Aorta (tissue), 5 donors: ENCODE measurements at regions not wholly inside any gene's neighbourhood (a gene's known extent, or its start where the extent isn't known, plus 50 kb on each side); places are given as distances from the start of the nearest gene placed in this dataset.

Source experiments
- ATAC-seq: fragments of 200-7000 bp; cut with Tn5 transposase; one replicate; pipeline ENCODE4 v1.9.1; 2022; ENCODE audit warnings: moderate library complexity; ENCODE audit not compliant: low FRiP score
- DNase-seq, 2 donors: peaks; one replicate each; pipeline ENCODE4 v3.0.0-alpha.2; 2020
- H3K27ac ChIP-seq, 2 donors: one replicate each; pipeline ENCODE4 v1.5.1; 2013; ENCODE audit warnings: low read length in 2 of 2, mild to moderate bottlenecking in 2 of 2, moderate library complexity in 2 of 2, control low read depth in 1 of 2, inconsistent platforms in 1 of 2, low read depth in 1 of 2
- H3K27me3 ChIP-seq, 2 donors: one replicate each; pipeline ENCODE4 v1.6.1; 2013; ENCODE audit warnings: control low read depth in 1 of 2, low read length in 1 of 2, mild to moderate bottlenecking in 1 of 2, moderate library complexity in 1 of 2; ENCODE audit not compliant: insufficient read depth in 2 of 2, control insufficient read depth in 1 of 2
- H3K36me3 ChIP-seq, 2 donors: one replicate each; pipeline ENCODE4 v1.6.1; 2013; ENCODE audit warnings: control low read depth in 1 of 2, low read length in 1 of 2, mild to moderate bottlenecking in 1 of 2; ENCODE audit not compliant: insufficient read depth in 2 of 2, control insufficient read depth in 1 of 2
- H3K4me1 ChIP-seq, 2 donors: one replicate each; pipeline ENCODE4 v1.6.1; 2013; ENCODE audit warnings: low read length in 2 of 2, control low read depth in 1 of 2, mild to moderate bottlenecking in 1 of 2, moderate library complexity in 1 of 2; ENCODE audit not compliant: insufficient read depth in 2 of 2, control insufficient read depth in 1 of 2
- H3K4me3 ChIP-seq, 2 donors: one replicate each; pipeline ENCODE4 v1.5.1; 2013; ENCODE audit warnings: low read length in 2 of 2, control low read depth in 1 of 2, mild to moderate bottlenecking in 1 of 2
- H3K9me3 ChIP-seq: one replicate; pipeline ENCODE4 v1.6.1; 2013; ENCODE audit warnings: mild to moderate bottlenecking, low read length; ENCODE audit not compliant: control insufficient read depth
- WGBS, 2 donors: extraction: QIAGEN DNeasy Blood & Tissue Kit; methylation state at CpG; one replicate each; pipeline ENCODE4 v1.1.7; 2013; 5-methylcytosine and 5-hydroxymethylcytosine counted together
- intact Hi-C, 2 donors: fragments of 100-400 bp; cut with DNase I; formaldehyde crosslinking; loops; one replicate each; pipeline versions ENCODE4 v1.14.2 to v1.15.0; 2022
- donor health status: healthy with polysubstance abuse.
- donor health status: Bipolar disorder and iron deficiency.
- donor health status: DM: no; HTN: no; CAD: no.
- donor health status: DM: no; HTN: no; CAD: no.
- donor health status: DM: yes; HTN: yes; CAD: no.

DNA sequence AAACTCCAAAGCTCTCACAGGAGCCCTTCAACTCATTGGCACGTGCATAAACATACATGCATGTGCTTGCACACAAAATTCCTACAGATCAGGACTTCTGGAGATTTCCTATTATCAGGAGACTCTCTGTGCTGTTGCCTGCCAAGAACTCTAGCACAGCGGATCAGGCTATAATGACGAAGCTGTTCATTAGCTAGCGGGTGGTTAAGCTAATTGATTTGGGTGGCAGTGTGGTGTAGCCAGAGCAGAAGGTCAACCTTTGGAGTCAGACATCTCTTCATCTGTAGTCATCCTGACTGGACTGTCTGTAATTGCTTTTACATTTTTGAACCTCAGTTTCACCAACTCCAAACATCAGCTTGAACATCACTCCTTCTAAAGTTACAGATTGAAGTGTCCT lies 69.0 kb downstream of the KIF2B start:
- ATAC-seq, result no peak
- intact Hi-C loops, result no loop called here
- no peaks in the 10 kb centered on the region for H3K27me3 ChIP-seq
- no peaks in the 10 kb centered on the region for H3K36me3 ChIP-seq
- WGBS, 2 donors, result 78 to 86% methylated on average over 4 of the region's 4 CpGs
- no peaks in the 10 kb centered on the region for H3K4me1 ChIP-seq
- no peak overlapping the region for H3K4me3 ChIP-seq
- H3K27ac ChIP-seq, result no peak overlapping the region
- H3K9me3 ChIP-seq, result no peaks in the 10 kb centered on the region
- DNase-seq, result no peak

DNA sequence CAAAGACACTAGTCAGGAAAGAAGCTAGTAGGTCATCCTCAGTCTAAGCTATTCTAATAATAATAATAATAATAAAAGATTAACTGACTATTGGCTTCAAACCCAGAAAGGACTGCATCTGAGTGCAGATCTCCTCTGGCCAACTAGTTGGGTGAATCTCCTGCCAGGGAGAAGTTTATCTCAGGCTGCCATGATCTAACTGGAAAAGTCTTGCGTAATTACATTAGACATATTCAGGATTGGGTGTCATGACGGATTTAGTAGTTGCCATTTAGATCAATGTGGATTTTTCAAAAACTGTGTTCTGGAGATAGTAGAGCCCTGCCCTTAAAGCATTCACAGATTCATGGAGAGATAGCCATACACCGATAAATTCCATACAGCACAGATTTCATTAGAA lies 69.5 kb downstream of the KIF2B start:
- intact Hi-C loops, result no loop called here
- no peak overlapping the region for H3K27ac ChIP-seq
- H3K4me3 ChIP-seq, result no peak overlapping the region
- H3K9me3 ChIP-seq, result no peaks in the 10 kb centered on the region
- no peaks in the 10 kb centered on the region for H3K4me1 ChIP-seq
- H3K36me3 ChIP-seq, result no peaks in the 10 kb centered on the region
- H3K27me3 ChIP-seq, result no peaks in the 10 kb centered on the region
- WGBS, 2 donors, result 90% methylated on average over 3 of the region's 3 CpGs
- ATAC-seq (no peak), DNase-seq (no peak)

- intact Hi-C loops, result no loop called here
- WGBS, 2 donors, result 45 to 81% methylated on average over 1 of the region's 1 CpG
- no peak overlapping the region for H3K27ac ChIP-seq
- ATAC-seq (no peak), DNase-seq (no peak)
- H3K4me3 ChIP-seq, result no peak overlapping the region
- H3K4me1 ChIP-seq, result no peaks in the 10 kb centered on the region
- H3K27me3 ChIP-seq, result no peaks in the 10 kb centered on the region
- no peaks in the 10 kb centered on the region for H3K36me3 ChIP-seq
- H3K9me3 ChIP-seq, result no peaks in the 10 kb centered on the region
Measured at GRCh38 chr17:53894591-53894990, 71.9 kb downstream of the KIF2B start.

DNA sequence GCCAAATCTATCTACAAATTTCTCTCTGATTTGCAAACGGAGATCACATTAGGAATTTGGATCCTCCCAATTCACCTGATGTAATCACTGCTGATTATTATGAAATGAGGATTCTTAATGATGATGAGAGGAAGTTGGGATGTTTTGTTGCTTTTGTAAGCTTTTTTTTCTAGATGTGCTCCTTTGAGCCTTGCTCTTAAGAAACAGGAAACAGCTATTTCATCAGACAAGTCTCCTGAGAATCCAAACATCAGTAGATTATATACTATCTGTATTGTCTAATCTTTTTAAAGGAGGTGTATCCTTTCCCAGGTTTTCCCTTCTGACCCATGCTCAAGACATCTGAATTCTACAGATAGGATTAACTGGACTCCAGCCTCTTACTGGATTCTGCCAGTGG lies 73.3 kb downstream of the KIF2B start:
- DNase-seq (no peak), ATAC-seq (no peak)
- Histone ChIP-seq H3K4me3 (no peak overlapping the region), H3K36me3 (no peaks in the 10 kb centered on the region), H3K9me3 (peaks cover 1% of the 10 kb centered on the region), H3K27me3 (no peaks in the 10 kb centered on the region), H3K27ac (no peak overlapping the region), H3K4me1 (no peaks in the 10 kb centered on the region)
- intact Hi-C loops, result no loop called here
- WGBS, 2 donors, result 77 to 81% methylated on average over 1 of the region's 1 CpG

DNA sequence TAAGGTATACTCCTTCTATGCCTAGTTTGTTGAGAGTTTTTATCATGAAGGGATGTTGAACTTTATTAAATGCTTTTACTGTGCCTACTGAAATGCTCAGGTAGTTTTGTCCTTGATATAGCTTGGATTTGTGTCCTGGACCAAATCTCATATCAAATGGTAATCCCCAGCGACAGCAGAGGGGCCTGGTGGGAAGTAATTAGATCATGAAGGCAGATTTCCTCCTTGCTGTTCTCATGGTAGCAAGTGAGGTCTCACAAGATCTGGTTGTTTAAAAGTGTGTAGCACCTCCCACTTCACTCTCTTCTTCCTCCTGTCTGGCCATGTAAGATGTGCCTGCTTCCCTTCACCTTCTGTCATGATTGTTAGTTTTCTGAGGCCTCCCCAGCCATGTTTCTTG lies 78.2 kb downstream of the KIF2B start:
- Histone ChIP-seq H3K36me3 (no peaks in the 10 kb centered on the region), H3K27me3 (no peaks in the 10 kb centered on the region), H3K4me3 (no peak overlapping the region), H3K4me1 (no peaks in the 10 kb centered on the region), H3K27ac (no peak overlapping the region), H3K9me3 (peaks cover 1% of the 10 kb centered on the region)
- intact Hi-C loops, result no loop called here
- ATAC-seq (no peak), DNase-seq (no peak)
- WGBS, 2 donors, result 89 to 91% methylated on average over 1 of the region's 1 CpG

DNA sequence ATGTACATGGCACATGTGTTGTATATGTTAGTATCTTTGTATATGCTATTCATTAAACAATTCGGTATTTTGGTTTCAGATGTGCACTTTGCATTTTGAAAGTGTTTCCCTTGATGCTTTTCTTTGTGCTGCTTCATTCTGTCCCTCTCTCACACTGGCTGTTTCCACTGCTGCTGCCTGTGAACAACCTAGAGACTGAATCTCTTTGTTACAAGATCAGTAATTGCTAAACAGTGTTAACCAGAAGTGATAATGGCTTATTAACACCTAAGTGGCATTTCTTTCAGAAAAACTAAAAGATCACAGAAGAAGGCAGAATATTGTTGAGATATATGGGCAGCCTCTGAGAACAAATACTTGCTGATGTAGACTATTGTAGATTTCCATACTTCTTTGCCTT lies 84.7 kb downstream of the KIF2B start:
- Histone ChIP-seq H3K27ac (no peak overlapping the region), H3K4me1 (no peaks in the 10 kb centered on the region), H3K9me3 (no peaks in the 10 kb centered on the region), H3K4me3 (no peak overlapping the region), H3K27me3 (no peaks in the 10 kb centered on the region), H3K36me3 (no peaks in the 10 kb centered on the region)
- intact Hi-C loops, result no loop called here
- WGBS, 2 donors, result 61 to 63% methylated on average over 1 of the region's 1 CpG
- no peak for DNase-seq
- ATAC-seq, result no peak

GRCh38 chr17:53909802-53910201 lies 87.1 kb downstream of the KIF2B start:
- intact Hi-C loops, result no loop called here
- no peak for ATAC-seq
- DNase-seq, result no peak

DNA sequence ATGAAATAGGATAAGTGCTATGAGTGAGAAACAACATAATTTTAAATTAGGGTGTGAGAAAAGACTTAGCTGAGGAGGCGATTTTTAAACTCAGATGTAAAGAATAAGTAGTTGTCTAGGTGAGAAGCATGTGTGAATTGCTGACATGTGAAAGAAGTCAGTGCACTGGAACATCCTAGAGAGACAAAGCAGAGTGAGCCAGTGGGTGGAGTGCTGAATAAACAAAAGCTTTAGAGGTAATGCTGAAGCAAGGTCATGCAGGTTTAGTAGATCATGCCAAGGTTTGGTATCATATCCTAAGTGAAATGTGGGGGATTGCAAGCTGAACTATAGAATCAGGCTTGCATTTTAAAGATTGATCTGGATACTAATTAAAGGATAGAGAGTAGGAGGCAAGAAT lies 89.4 kb downstream of the KIF2B start:
- intact Hi-C loops, result no loop called here
- no peak overlapping the region for H3K27ac ChIP-seq
- no peak for DNase-seq
- H3K9me3 ChIP-seq, result no peaks in the 10 kb centered on the region
- H3K27me3 ChIP-seq, result no peaks in the 10 kb centered on the region
- H3K36me3 ChIP-seq, result no peaks in the 10 kb centered on the region
- no peaks in the 10 kb centered on the region for H3K4me1 ChIP-seq
- WGBS, 2 donors, result 70 to 74% methylated on average over 1 of the region's 1 CpG
- ATAC-seq, result no peak
- H3K4me3 ChIP-seq, result no peak overlapping the region

More at GRCh38 chr17:53909802-53910201, 87.1 kb downstream of the KIF2B start:
- H3K27ac ChIP-seq, result no peak overlapping the region
- no peaks in the 10 kb centered on the region for H3K9me3 ChIP-seq
- no peaks in the 10 kb centered on the region for H3K36me3 ChIP-seq
- no peaks in the 10 kb centered on the region for H3K27me3 ChIP-seq
- no peaks in the 10 kb centered on the region for H3K4me1 ChIP-seq
- WGBS, 2 donors, result 91% methylated on average over 3 of the region's 3 CpGs
- H3K4me3 ChIP-seq, result no peak overlapping the region

DNA sequence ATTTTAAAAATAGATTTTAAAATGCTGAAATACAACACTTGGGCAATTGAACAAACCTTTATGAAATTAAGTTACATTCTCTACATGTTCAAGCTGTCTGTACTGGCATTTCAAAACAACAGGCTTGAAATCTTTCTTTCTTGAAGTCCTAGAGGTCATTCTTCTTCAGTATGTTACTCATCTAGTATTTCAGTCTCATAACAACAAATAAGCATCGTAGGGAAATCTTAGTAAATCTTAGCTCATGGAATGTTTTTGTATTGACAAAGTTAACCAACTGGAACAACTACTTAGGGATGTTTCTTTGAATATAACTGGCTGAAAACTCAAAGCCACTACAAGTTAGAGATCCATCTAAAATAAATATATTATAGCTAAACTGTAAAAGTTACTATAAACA lies 96.6 kb downstream of the KIF2B start:
- H3K27me3 ChIP-seq, result no peaks in the 10 kb centered on the region
- intact Hi-C loops, result no loop called here
- WGBS, 2 donors, result 15 to 37% methylated on average over 1 of the region's 1 CpG
- no peak overlapping the region for H3K4me3 ChIP-seq
- no peaks in the 10 kb centered on the region for H3K36me3 ChIP-seq
- ATAC-seq (no peak), DNase-seq (no peak)
- no peak overlapping the region for H3K27ac ChIP-seq
- H3K4me1 ChIP-seq, result no peaks in the 10 kb centered on the region
- H3K9me3 ChIP-seq, result no peaks in the 10 kb centered on the region
